ENCODE measurements at regions not wholly inside any gene's neighbourhood (a gene's known extent, or its start where the extent isn't known, plus 50 kb on each side); places are given as distances from the start of the nearest gene placed in this dataset.

- TF ChIP-seq CTCF (IDR thresholded peaks at IDR 0.05 in 2 of 3, conservative IDR thresholded peaks at IDR 0.05 in 1 of 3; ENCODE audit: control insufficient read depth in 2 of 3, extremely low read depth in 1 of 3, insufficient read depth in 1 of 3, low read depth in 3 of 3, low read length in 3 of 3) (no peak), NR2C2 (IDR thresholded peaks at IDR 0.05; ENCODE audit: borderline replicate concordance, control insufficient read depth, insufficient read length, low read depth) (no peak), STAT1 (conservative IDR thresholded peaks at IDR 0.05) (no peak)
Measured at GRCh38 chr5:116897291-116897690, 322.7 kb upstream of the SEMA6A start.

Data from GM12878 (cell line).